ENCODE measurements at regions not wholly inside any gene's neighbourhood (a gene's known extent, or its start where the extent isn't known, plus 50 kb on each side); places are given as distances from the start of the nearest gene placed in this dataset.

DNA sequence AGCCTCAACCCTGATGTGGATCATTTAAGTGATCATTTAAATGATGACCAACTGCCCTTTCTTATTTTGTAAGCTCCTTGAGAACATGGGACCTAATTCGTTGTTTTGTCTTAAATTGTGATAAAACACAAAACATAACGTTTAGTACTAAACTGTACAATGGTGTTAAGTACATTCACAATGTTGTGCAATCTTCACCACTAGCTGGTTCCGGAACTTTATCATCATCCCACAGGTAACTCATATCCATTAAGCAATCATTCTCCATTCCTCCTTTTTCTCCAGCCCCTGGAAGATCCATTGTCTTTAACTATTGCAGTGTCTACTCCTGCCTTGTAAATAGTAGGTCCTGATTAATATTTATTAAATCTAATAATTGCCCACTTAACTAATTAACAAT, 460.5 kb upstream of the BRINP1 start:
- no peak for DNase-seq (ENCODE audit: low read depth)

DNA sequence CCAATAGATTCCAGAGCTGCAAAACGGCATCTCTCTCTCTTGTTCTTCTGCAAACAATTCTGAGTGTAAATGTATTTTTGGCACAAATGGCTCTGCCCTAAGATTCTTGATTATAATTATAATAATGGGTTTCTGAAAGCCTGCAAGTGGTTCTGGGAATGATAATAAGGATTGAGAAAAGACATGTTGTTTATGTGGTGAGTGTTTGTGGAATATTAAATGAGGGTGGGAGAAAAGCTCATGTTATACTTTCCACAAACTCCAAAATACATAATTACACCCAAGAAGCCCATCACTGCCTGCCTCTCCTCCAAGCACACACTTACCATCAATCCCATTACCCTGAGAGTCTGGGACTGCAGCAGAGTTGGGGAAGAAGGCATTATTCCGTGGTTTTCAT, 460.0 kb upstream of the BRINP1 start:
- no peak for DNase-seq (ENCODE audit: low read depth)

DNA sequence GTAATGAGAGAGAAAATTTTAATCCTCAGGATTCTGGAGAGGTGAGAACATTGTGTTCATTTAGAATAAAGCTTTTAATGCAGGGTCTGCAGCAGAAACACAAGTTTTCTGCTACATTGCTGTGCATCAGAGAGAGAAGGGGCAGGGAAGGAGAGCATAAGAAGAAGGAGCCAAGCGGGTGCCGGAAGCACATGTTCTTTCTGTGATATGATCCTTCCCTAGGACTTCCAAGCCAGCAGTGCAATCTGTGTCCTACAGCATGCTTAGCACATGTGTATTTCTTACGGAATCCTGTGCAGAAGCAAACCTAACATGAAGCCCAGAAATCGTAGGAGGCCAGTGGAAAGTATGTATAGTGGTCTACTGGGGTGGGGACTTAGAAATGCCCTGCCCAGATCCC, 458.3 kb upstream of the BRINP1 start:
- DNase-seq (ENCODE audit: low read depth): no peak

DNA sequence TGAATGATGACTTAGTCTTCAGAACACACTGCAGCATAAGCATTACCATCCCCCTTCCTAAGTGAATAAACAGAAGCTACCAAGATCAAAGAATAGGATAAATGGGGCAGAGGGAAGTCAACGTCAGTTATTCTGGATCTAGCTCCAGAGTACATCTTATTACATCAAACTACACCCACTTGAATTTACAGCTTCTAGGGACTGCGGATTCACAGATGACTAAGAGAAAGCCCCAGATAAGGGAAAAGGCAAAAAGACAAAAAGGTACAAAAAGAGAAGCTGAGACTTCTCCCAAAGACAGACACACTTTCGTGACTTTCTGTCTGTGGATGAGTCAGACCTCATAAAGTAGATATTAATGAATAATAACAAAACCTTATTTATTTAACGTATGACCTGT, 457.9 kb upstream of the BRINP1 start:
- DNase-seq (ENCODE audit: low read depth): no peak

DNA sequence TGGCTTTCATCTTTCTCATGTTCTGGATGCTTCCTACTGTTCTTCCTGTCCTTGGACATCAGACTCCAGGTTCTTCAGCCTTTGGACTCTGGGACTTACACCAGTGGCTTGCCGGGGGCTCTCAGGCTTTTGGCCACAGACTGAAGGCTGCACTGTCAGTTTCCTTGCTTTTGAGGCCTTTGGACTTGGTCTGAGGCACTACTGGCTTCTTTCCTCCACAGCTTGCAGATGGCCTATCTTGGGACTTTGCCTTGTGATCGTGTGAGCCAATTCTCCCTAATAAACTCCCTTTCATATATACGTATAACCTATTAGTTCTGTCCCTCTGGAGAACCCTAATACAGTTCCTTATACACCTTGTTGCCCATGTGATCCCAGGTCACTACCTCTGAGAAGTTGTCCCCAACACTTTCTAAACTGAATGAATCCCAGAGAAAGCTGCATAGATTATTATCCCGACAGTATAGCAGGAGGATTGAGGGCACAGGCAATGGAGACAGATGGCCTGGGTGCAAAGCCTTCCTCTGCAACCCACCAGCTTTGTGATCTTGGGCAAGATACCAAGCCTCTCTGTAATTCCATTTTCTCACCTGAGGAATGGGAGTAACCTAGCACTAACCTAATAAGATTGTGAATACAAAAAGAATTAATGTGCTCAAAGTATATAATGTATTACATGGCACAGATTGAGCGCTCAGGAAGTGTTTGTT, 449.6 kb upstream of the BRINP1 start:
- no peak for DNase-seq (ENCODE audit: low read depth)

DNA sequence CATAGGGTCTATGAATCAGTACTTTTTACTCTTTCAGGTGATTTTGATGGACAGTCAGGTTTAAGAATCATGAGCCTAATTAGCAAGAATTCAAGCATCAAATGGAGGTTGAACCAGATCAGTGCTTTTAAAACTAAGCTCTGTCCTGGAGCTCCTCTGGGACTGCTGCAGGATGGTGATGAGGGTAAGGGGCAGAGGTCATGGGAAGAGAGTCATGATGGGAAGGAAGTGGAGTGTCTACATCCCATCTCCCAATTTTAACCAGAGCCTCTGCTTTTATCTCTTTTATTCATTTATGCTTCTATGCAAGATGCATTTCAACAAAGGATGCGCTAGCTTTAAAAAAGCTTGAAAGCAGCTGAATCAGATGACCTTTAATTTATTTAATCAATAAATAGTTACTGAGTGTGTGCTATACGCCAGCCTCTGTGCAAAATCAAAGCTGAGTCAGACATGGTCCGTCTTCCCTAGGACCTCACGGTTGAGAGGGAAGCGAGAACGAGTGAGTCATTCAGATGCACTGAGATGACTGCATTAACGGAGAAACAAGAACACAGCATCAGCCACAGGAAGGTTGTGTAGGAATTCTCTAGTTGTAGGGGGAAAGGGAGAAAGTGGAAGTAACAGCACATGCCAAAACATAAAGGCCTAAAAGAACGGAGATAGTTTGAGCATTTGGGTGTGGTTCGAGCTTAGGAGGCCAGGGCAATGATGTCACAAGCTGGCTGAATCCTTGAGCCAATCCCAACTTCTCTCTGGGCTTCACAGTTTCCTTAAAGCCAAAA, 441.6 kb upstream of the BRINP1 start:
- no peak for DNase-seq (ENCODE audit: low read depth)

GRCh38 chr9:119803679-119804078, 434.4 kb upstream of the BRINP1 start:
- no peak for DNase-seq (ENCODE audit: low read depth)

GRCh38 chr9:119802621-119803020, 433.4 kb upstream of the BRINP1 start:
- no peak for DNase-seq (ENCODE audit: low read depth)

- DNase-seq (ENCODE audit: low read depth): no peak
Observed at GRCh38 chr9:119802133-119802532, 432.9 kb upstream of the BRINP1 start.

DNA sequence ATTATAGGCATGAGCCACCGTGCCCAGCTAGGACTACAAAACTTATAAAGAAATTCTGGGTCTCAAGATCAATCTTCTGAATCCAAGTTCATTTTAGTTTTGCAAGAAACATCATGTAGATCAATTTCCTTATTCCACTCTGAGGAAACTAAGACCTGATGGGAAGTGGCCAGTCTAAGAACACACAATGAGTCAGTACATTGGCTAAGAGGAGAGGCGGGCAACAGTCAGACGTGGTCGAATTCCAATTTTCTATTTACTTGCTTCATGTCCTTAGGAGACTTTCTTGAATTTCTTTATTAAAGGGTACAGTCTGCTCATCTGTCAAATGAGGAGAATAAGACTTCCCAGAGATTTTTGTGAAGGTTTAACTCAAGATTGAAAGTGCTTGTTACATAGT, 432.1 kb upstream of the BRINP1 start:
- no peak for DNase-seq (ENCODE audit: low read depth)

GRCh38 chr9:119795395-119795794, 426.2 kb upstream of the BRINP1 start:
- DNase-seq (ENCODE audit: low read depth): no peak

DNA sequence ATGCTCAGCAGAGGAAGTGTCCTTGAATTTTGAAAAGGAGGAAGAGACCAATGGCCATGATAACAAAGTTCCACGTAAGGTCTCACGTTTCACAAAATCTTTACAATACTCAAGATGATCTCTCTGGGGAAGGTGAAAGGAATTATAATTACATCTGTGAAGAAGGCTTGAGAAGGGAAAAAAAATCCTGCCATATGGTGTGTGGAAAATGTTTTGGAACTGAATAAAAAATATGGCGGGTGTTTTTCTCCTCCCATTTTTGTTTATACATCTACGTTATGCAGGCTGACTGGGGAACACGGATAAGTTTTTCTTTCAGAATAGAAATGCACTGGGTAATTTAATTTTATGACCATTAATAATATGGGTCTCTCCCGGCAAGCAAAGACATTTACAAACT, 425.6 kb upstream of the BRINP1 start:
- DNase-seq (ENCODE audit: low read depth): no peak

- no peak for DNase-seq (ENCODE audit: low read depth)
Observed at GRCh38 chr9:119793218-119793617, 424.0 kb upstream of the BRINP1 start.

DNA sequence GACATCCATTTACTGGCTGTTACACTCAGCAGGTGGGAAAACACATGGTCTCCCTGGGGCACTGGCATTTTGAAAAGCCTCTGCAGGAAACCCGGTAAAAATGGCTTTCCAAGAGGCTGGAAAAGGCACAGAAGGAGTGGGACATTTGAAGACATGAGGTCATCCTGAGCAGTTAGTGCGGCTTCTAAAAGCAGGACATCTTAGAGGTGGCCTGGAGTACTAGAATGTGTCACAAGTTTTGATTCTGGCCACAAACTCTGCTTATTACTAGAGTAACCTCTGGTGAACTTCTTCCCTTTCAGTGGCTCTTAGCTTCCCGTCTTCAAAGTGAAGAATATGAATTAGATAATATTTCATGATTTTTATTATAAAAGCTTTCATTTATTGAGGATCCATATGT, 423.0 kb upstream of the BRINP1 start:
- no peak for DNase-seq (ENCODE audit: low read depth)

GRCh38 chr9:119789987-119790386, 420.8 kb upstream of the BRINP1 start:
- DNase-seq (ENCODE audit: low read depth): no peak

- DNase-seq (ENCODE audit: low read depth): no peak
Observed at GRCh38 chr9:119788921-119789320, 419.7 kb upstream of the BRINP1 start.

GRCh38 chr9:119781886-119782285, 412.7 kb upstream of the BRINP1 start:
- no peak for DNase-seq (ENCODE audit: low read depth)

GRCh38 chr9:119775410-119775809, 406.2 kb upstream of the BRINP1 start:
- DNase-seq (ENCODE audit: low read depth): no peak

DNA sequence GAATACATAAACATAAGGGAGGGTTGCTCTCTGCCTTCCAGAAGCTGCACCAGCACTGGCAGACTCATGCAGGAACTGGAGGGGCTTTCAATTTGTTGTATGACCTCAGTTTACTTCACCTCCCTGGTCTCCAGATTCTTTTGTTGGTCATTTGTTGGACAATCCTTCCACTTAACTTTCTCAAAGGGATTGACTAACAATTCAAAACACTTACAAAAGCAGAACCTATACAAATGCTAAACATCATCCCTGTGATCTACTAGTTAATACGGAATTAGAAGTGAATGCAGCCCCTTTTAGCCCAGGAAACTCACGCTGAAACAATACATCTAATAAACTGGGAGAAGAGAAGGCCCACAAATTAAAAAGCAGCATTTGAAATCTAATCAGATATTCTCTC, 404.6 kb upstream of the BRINP1 start:
- no peak for DNase-seq (ENCODE audit: low read depth)

- no peak for DNase-seq (ENCODE audit: low read depth)
Observed at GRCh38 chr9:119771341-119771740, 402.1 kb upstream of the BRINP1 start.

GRCh38 chr9:119768266-119768665, 399.0 kb upstream of the BRINP1 start:
- DNase-seq (ENCODE audit: low read depth): no peak

GRCh38 chr9:119765632-119766175, 396.5 kb upstream of the BRINP1 start:
- DNase-seq (ENCODE audit: low read depth): no peak

GRCh38 chr9:119763260-119763659, 394.0 kb upstream of the BRINP1 start:
- no peak for DNase-seq (ENCODE audit: low read depth)

Measured in RPMI7951 (cell line).